OCI-LY3 (cell line): ENCODE measurements at regions not wholly inside any gene's neighbourhood (a gene's known extent, or its start where the extent isn't known, plus 50 kb on each side); places are given as distances from the start of the nearest gene placed in this dataset.
A peak's percentile ranks its signal among the peaks of the same experiment; 100 is the strongest.

Source experiments
- H2AFZ ChIP-seq: fragments of 200-600, 300-600 bp; shearing (Covaris generic); 2 replicates; pipeline ENCODE4 v1.6.0; 2014; ENCODE audit warnings: antibody characterized with exemption, low read depth, low read length
- H3K27ac ChIP-seq: fragments of 200-600, 300-600 bp; sonication (generic); 2 replicates; pipeline ENCODE4 v1.5.1; 2014; ENCODE audit warnings: mild to moderate bottlenecking, low read length, moderate library complexity, mixed read lengths
- H3K27me3 ChIP-seq: fragments of 200-600, 300-600 bp; sonication (generic); 2 replicates; pipeline ENCODE4 v1.6.1; 2014; ENCODE audit warnings: low read depth, low read length, mixed read lengths
- H3K36me3 ChIP-seq: fragments of 200-600, 300-600 bp; sonication (generic); replicated peaks from 2 replicates; pipeline ENCODE3; 2014; ENCODE audit warnings: low read depth, low read length, mixed read lengths
- H3K4me1 ChIP-seq: fragments of 300-600, 200-600 bp; sonication (generic); 2 replicates; pipeline ENCODE4 v1.6.1; 2014; ENCODE audit warnings: low read length, mixed read lengths
- H3K4me2 ChIP-seq: fragments of 200-600, 300-600 bp; sonication (generic); 2 replicates; pipeline ENCODE4 v1.6.1; 2014; ENCODE audit warnings: low read length, mixed read lengths
- H3K4me3 ChIP-seq: fragments of 300-600, 200-600 bp; sonication (generic); 2 replicates; pipeline ENCODE4 v1.5.1; 2014; ENCODE audit warnings: antibody characterized with exemption, mild to moderate bottlenecking, low read length, moderate library complexity
- H3K79me2 ChIP-seq: fragments of 300-600, 200-600 bp; shearing (Covaris generic); 2 replicates; pipeline ENCODE4 v1.6.1; 2014; ENCODE audit warnings: mild to moderate bottlenecking, low read length, mixed read lengths
- H3K9ac ChIP-seq: fragments of 300-600, 200-600 bp; shearing (Covaris generic); 2 replicates; pipeline ENCODE4 v1.6.0; 2014; ENCODE audit warnings: mild to moderate bottlenecking, low read length, moderate library complexity
- H3K9me3 ChIP-seq: fragments of 200-600, 300-600 bp; shearing (Covaris generic); 2 replicates; pipeline ENCODE4 v1.6.1; 2014; ENCODE audit warnings: low read length, mixed read lengths; ENCODE audit not compliant: insufficient read depth
- H4K20me1 ChIP-seq: fragments of 200-600, 300-600 bp; sonication (generic); 2 replicates; pipeline ENCODE4 v1.6.1; 2016; ENCODE audit warnings: low read length, mixed read lengths; ENCODE audit not compliant: insufficient read depth
- EZH2phosphoT487 ChIP-seq: fragments of 200-600 bp; shearing (Covaris generic); IDR thresholded peaks from 2 replicates; pipeline ENCODE4 v1.6.1; 2018; ENCODE audit warnings: antibody characterized with exemption, mixed run types, low read depth
- TF ChIP-seq, protein P1 (sequence below): fragments of 200-600, 300-600 bp; sonication (generic); IDR thresholded peaks from 2 replicates; pipeline ENCODE4 v1.5.1; 2014; ENCODE audit warnings: antibody characterized with exemption, low read length, low read depth

GRCh38 chr13:57933606-57934005 lies 302.1 kb downstream of the PCDH17 start:
- Histone ChIP-seq H3K4me3 (no peak overlapping the region), H3K79me2 (no peaks in the 10 kb centered on the region), H2AFZ (no peak overlapping the region), H3K36me3 (no peaks in the 10 kb centered on the region), H4K20me1 (no peaks in the 10 kb centered on the region), H3K27me3 (no peaks in the 10 kb centered on the region), H3K4me2 (no peak overlapping the region), H3K9ac (no peak overlapping the region), H3K27ac (no peak overlapping the region), H3K4me1 (no peaks in the 10 kb centered on the region), H3K9me3 (no peaks in the 10 kb centered on the region)
- TF ChIP-seq, protein P1, sequence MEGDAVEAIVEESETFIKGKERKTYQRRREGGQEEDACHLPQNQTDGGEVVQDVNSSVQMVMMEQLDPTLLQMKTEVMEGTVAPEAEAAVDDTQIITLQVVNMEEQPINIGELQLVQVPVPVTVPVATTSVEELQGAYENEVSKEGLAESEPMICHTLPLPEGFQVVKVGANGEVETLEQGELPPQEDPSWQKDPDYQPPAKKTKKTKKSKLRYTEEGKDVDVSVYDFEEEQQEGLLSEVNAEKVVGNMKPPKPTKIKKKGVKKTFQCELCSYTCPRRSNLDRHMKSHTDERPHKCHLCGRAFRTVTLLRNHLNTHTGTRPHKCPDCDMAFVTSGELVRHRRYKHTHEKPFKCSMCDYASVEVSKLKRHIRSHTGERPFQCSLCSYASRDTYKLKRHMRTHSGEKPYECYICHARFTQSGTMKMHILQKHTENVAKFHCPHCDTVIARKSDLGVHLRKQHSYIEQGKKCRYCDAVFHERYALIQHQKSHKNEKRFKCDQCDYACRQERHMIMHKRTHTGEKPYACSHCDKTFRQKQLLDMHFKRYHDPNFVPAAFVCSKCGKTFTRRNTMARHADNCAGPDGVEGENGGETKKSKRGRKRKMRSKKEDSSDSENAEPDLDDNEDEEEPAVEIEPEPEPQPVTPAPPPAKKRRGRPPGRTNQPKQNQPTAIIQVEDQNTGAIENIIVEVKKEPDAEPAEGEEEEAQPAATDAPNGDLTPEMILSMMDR = no peak
- no peak for TF ChIP-seq EZH2phosphoT487

DNA sequence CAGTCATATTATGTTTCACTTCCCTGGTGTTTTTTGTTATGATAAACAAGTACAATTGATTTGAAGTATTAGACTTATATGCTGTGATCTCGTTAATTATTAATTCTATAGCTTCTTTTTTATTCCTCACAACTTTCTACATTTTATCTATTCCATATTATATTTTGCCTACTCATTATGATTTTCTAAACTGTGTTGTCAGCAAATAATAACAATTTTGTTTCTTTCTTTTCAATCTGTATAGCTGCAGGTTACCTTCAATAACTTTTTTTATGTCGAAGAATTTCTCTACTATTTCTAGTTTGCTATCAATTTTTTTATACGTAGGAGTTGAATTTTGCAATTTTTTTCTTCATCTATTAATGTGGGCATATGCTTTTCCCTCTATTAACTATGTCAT lies 304.4 kb downstream of the PCDH17 start:
- Histone ChIP-seq H2AFZ (no peak overlapping the region), H3K79me2 (no peaks in the 10 kb centered on the region), H4K20me1 (no peaks in the 10 kb centered on the region), H3K4me1 (no peaks in the 10 kb centered on the region), H3K27me3 (no peaks in the 10 kb centered on the region), H3K27ac (no peak overlapping the region), H3K36me3 (no peaks in the 10 kb centered on the region), H3K9me3 (no peaks in the 10 kb centered on the region), H3K9ac (no peak overlapping the region), H3K4me3 (no peak overlapping the region), H3K4me2 (no peak overlapping the region)
- no peak for TF ChIP-seq EZH2phosphoT487
- TF ChIP-seq, protein P1 = no peak

GRCh38 chr13:57946361-57946760 lies 314.8 kb downstream of the PCDH17 start:
- peak overlapping the region; percentile 10; the same call in 1 of the 2 replicates for H3K4me2 ChIP-seq
- H3K36me3 ChIP-seq = peaks cover 12% of the 10 kb centered on the region
- no peak for TF ChIP-seq EZH2phosphoT487
- TF ChIP-seq, protein P1 = no peak
- no peaks in the 10 kb centered on the region for H3K79me2 ChIP-seq
- no peaks in the 10 kb centered on the region for H3K27me3 ChIP-seq
- H3K4me3 ChIP-seq = 0 out of 2 replicates have a peak overlapping the region, but pooled peaks have one; percentile 9
- peak overlapping the region; percentile 78; the same call in 1 of the 2 replicates for H2AFZ ChIP-seq
- H3K9ac ChIP-seq = no peak overlapping the region
- H3K9me3 ChIP-seq = peaks cover 13% of the 10 kb centered on the region; the same call in 1 of the 2 replicates
- H3K27ac ChIP-seq = no peak overlapping the region
- H3K4me1 ChIP-seq = peaks cover 5% of the 10 kb centered on the region; the same call in 1 of the 2 replicates
- no peaks in the 10 kb centered on the region for H4K20me1 ChIP-seq

GRCh38 chr13:57948884-57949283 lies 317.3 kb downstream of the PCDH17 start:
- Histone ChIP-seq H4K20me1 (no peaks in the 10 kb centered on the region), H3K27me3 (no peaks in the 10 kb centered on the region), H3K4me3 (no peak overlapping the region), H3K36me3 (peaks cover 12% of the 10 kb centered on the region), H3K79me2 (no peaks in the 10 kb centered on the region), H3K9me3 (peaks cover 13% of the 10 kb centered on the region; the same call in 1 of the 2 replicates), H3K9ac (no peak overlapping the region), H2AFZ (no peak overlapping the region), H3K4me2 (no peak overlapping the region), H3K4me1 (peaks cover 5% of the 10 kb centered on the region; the same call in 1 of the 2 replicates), H3K27ac (no peak overlapping the region)
- TF ChIP-seq, protein P1 = no peak
- TF ChIP-seq EZH2phosphoT487 = no peak
